ENCODE measurements at regions not wholly inside any gene's neighbourhood (a gene's known extent, or its start where the extent isn't known, plus 50 kb on each side); places are given as distances from the start of the nearest gene placed in this dataset.

- TF ChIP-seq CTCF (IDR thresholded peaks at IDR 0.05) = no peak
- TF ChIP-seq POLR2A (IDR thresholded peaks at IDR 0.05) = no peak
These were observed 775.9 kb upstream of the INTU start for GRCh38 chr4:126856906-126857305.
